Fibroblast of lung (primary cell): ENCODE measurements at regions not wholly inside any gene's neighbourhood (a gene's known extent, or its start where the extent isn't known, plus 50 kb on each side); places are given as distances from the start of the nearest gene placed in this dataset.

Source experiments
- CTCF ChIP-seq, 2 donors: IDR thresholded peaks in 1 of 2; conservative IDR thresholded peaks in 1 of 2; 1 replicate in 1 of 2; 2 replicates in 1 of 2; pipeline ENCODE4 v1.5.1; 2011 to 2012; ENCODE audit warnings: low read length in 2 of 2, control low read depth in 1 of 2, inconsistent platforms in 1 of 2, low read depth in 1 of 2, mild to moderate bottlenecking in 1 of 2
- EZH2 ChIP-seq: IDR thresholded peaks from 2 replicates; pipeline ENCODE4 v1.5.1; 2012; ENCODE audit warnings: low read length, control low read depth, mild to moderate bottlenecking; ENCODE audit errors: missing control alignments

GRCh38 chr1:195766709-195767108, 841.5 kb downstream of the KCNT2 start:
- no peak for TF ChIP-seq CTCF (conservative IDR thresholded peaks at IDR 0.05 in 1 of 2, IDR thresholded peaks at IDR 0.05 in 1 of 2; ENCODE audit: low read depth in 1 of 2, low read length in 2 of 2)
- TF ChIP-seq EZH2 = no peak
